OCI-LY3 (cell line): ENCODE measurements at regions not wholly inside any gene's neighbourhood (a gene's known extent, or its start where the extent isn't known, plus 50 kb on each side); places are given as distances from the start of the nearest gene placed in this dataset.
A peak's percentile ranks its signal among the peaks of the same experiment; 100 is the strongest.

ENCODE experiments used
- H2AFZ ChIP-seq: fragments of 200-600, 300-600 bp; shearing (Covaris generic); 2 replicates; pipeline ENCODE4 v1.6.0; 2014; ENCODE audit warnings: antibody characterized with exemption, low read depth, low read length
- H3K27ac ChIP-seq: fragments of 200-600, 300-600 bp; sonication (generic); 2 replicates; pipeline ENCODE4 v1.5.1; 2014; ENCODE audit warnings: mild to moderate bottlenecking, low read length, moderate library complexity, mixed read lengths
- H3K27me3 ChIP-seq: fragments of 200-600, 300-600 bp; sonication (generic); 2 replicates; pipeline ENCODE4 v1.6.1; 2014; ENCODE audit warnings: low read depth, low read length, mixed read lengths
- H3K36me3 ChIP-seq: fragments of 200-600, 300-600 bp; sonication (generic); replicated peaks from 2 replicates; pipeline ENCODE3; 2014; ENCODE audit warnings: low read depth, low read length, mixed read lengths
- H3K4me1 ChIP-seq: fragments of 300-600, 200-600 bp; sonication (generic); 2 replicates; pipeline ENCODE4 v1.6.1; 2014; ENCODE audit warnings: low read length, mixed read lengths
- H3K4me2 ChIP-seq: fragments of 200-600, 300-600 bp; sonication (generic); 2 replicates; pipeline ENCODE4 v1.6.1; 2014; ENCODE audit warnings: low read length, mixed read lengths
- H3K4me3 ChIP-seq: fragments of 300-600, 200-600 bp; sonication (generic); 2 replicates; pipeline ENCODE4 v1.5.1; 2014; ENCODE audit warnings: antibody characterized with exemption, mild to moderate bottlenecking, low read length, moderate library complexity
- H3K79me2 ChIP-seq: fragments of 300-600, 200-600 bp; shearing (Covaris generic); 2 replicates; pipeline ENCODE4 v1.6.1; 2014; ENCODE audit warnings: mild to moderate bottlenecking, low read length, mixed read lengths
- H3K9ac ChIP-seq: fragments of 300-600, 200-600 bp; shearing (Covaris generic); 2 replicates; pipeline ENCODE4 v1.6.0; 2014; ENCODE audit warnings: mild to moderate bottlenecking, low read length, moderate library complexity
- H3K9me3 ChIP-seq: fragments of 200-600, 300-600 bp; shearing (Covaris generic); 2 replicates; pipeline ENCODE4 v1.6.1; 2014; ENCODE audit warnings: low read length, mixed read lengths; ENCODE audit not compliant: insufficient read depth
- H4K20me1 ChIP-seq: fragments of 200-600, 300-600 bp; sonication (generic); 2 replicates; pipeline ENCODE4 v1.6.1; 2016; ENCODE audit warnings: low read length, mixed read lengths; ENCODE audit not compliant: insufficient read depth
- CTCF ChIP-seq: fragments of 200-600, 300-600 bp; sonication (generic); IDR thresholded peaks from 2 replicates; pipeline ENCODE4 v1.5.1; 2014; ENCODE audit warnings: antibody characterized with exemption, low read length, low read depth
- EZH2phosphoT487 ChIP-seq: fragments of 200-600 bp; shearing (Covaris generic); IDR thresholded peaks from 2 replicates; pipeline ENCODE4 v1.6.1; 2018; ENCODE audit warnings: antibody characterized with exemption, mixed run types, low read depth

GRCh38 chr12:127363392-127363791, 903.6 kb upstream of the TMEM132C start:
- Histone ChIP-seq H3K4me3 (no peak overlapping the region), H3K4me1 (no peaks in the 10 kb centered on the region), H2AFZ (peak overlapping the region; percentile 69; the same call in 1 of the 2 replicates)

GRCh38 chr12:127373559-127373958, 893.4 kb upstream of the TMEM132C start:
- H4K20me1 ChIP-seq: no peaks in the 10 kb centered on the region
- H3K9me3 ChIP-seq: no peaks in the 10 kb centered on the region
- H3K4me1 ChIP-seq: no peaks in the 10 kb centered on the region
- no peaks in the 10 kb centered on the region for H3K79me2 ChIP-seq
- no peak overlapping the region for H3K4me2 ChIP-seq
- H3K36me3 ChIP-seq: no peaks in the 10 kb centered on the region
- no peak overlapping the region for H3K27ac ChIP-seq
- H3K9ac ChIP-seq: no peak overlapping the region
- no peak overlapping the region for H2AFZ ChIP-seq
- H3K4me3 ChIP-seq: no peak overlapping the region
- no peaks in the 10 kb centered on the region for H3K27me3 ChIP-seq
- TF ChIP-seq EZH2phosphoT487 (no peak), CTCF (no peak)

More at GRCh38 chr12:127363392-127363791, 903.6 kb upstream of the TMEM132C start:
- no peaks in the 10 kb centered on the region for H4K20me1 ChIP-seq
- TF ChIP-seq EZH2phosphoT487 (no peak), CTCF (peak; percentile 62)
- no peaks in the 10 kb centered on the region for H3K27me3 ChIP-seq
- H3K36me3 ChIP-seq: no peaks in the 10 kb centered on the region
- H3K9ac ChIP-seq: no peak overlapping the region
- no peak overlapping the region for H3K4me2 ChIP-seq
- no peak overlapping the region for H3K27ac ChIP-seq
- no peaks in the 10 kb centered on the region for H3K9me3 ChIP-seq
- H3K79me2 ChIP-seq: no peaks in the 10 kb centered on the region

GRCh38 chr12:127374447-127374846, 892.5 kb upstream of the TMEM132C start:
- Histone ChIP-seq H3K4me3 (no peak overlapping the region), H2AFZ (no peak overlapping the region), H4K20me1 (no peaks in the 10 kb centered on the region), H3K4me1 (no peaks in the 10 kb centered on the region), H3K27me3 (0 out of 2 replicates have a peak, but pooled peaks cover 2% of the 10 kb centered on the region), H3K9me3 (no peaks in the 10 kb centered on the region), H3K79me2 (no peaks in the 10 kb centered on the region), H3K4me2 (no peak overlapping the region), H3K36me3 (no peaks in the 10 kb centered on the region), H3K27ac (no peak overlapping the region), H3K9ac (no peak overlapping the region)
- TF ChIP-seq CTCF: no peak
- no peak for TF ChIP-seq EZH2phosphoT487

- peak overlapping the region; percentile 75 for H2AFZ ChIP-seq
Observed at GRCh38 chr12:127381043-127381668, 885.8 kb upstream of the TMEM132C start.

More at GRCh38 chr12:127381043-127381668, 885.8 kb upstream of the TMEM132C start:
- peak overlapping the region; percentile 81 for H3K4me2 ChIP-seq
- TF ChIP-seq EZH2phosphoT487 (no peak), CTCF (peak; percentile 82)
- no peaks in the 10 kb centered on the region for H4K20me1 ChIP-seq
- no peaks in the 10 kb centered on the region for H3K9me3 ChIP-seq
- H3K4me3 ChIP-seq: peak overlapping the region; percentile 73
- no peak overlapping the region for H3K27ac ChIP-seq
- H3K27me3 ChIP-seq: 0 out of 2 replicates have a peak, but pooled peaks cover 2% of the 10 kb centered on the region
- H3K36me3 ChIP-seq: no peaks in the 10 kb centered on the region
- no peak overlapping the region for H3K9ac ChIP-seq
- no peaks in the 10 kb centered on the region for H3K4me1 ChIP-seq
- H3K79me2 ChIP-seq: no peaks in the 10 kb centered on the region
